K562 (cell line): ENCODE measurements at regions not wholly inside any gene's neighbourhood (a gene's known extent, or its start where the extent isn't known, plus 50 kb on each side); places are given as distances from the start of the nearest gene placed in this dataset.

ENCODE experiments used
- GABPB2 ChIP-seq: fragments of 250-450 bp; sonication (Bioruptor Pico); conservative IDR thresholded peaks from 2 replicates; pipeline ENCODE4 v1.5.1; 2021; ENCODE audit warnings: mild to moderate bottlenecking
- SREBF2 ChIP-seq: sonication (generic); formaldehyde crosslinking; IDR thresholded peaks from 2 replicates; pipeline ENCODE4 v1.4.0; 2020; ENCODE audit warnings: mild to moderate bottlenecking, missing genetic modification reagents
- ZNF444 ChIP-seq: fragments of 250-450 bp; sonication (Bioruptor Pico); IDR thresholded peaks from 2 replicates; pipeline ENCODE4 v1.4.0; 2020; ENCODE audit warnings: mild to moderate bottlenecking, moderate library complexity
- TF ChIP-seq, protein P1 (sequence below): fragments of 450-650 bp; IDR thresholded peaks from 2 replicates; pipeline ENCODE4 v1.6.1; 2016; ENCODE audit warnings: mild to moderate bottlenecking, moderate library complexity

DNA sequence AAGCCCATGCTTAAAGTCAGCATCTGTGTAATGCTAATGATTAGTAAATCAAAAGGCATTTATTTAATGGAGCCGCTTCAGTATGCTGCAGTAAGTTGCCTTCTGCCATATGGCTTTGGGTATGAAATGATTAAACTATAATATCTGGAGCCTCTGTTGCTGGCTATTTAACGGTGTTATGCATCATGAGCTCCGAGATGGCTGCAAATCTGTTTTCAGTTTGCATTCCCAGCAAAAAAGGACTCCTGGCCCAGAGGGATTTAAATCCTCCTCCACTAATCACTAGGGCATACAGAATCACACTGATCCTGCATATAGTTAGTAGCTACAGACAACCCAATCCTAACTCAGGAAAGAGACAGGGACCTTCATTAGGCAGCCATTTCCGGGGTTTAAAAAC is 171.5 kb upstream of the EEA1 start (continued):
- TF ChIP-seq, protein P1, sequence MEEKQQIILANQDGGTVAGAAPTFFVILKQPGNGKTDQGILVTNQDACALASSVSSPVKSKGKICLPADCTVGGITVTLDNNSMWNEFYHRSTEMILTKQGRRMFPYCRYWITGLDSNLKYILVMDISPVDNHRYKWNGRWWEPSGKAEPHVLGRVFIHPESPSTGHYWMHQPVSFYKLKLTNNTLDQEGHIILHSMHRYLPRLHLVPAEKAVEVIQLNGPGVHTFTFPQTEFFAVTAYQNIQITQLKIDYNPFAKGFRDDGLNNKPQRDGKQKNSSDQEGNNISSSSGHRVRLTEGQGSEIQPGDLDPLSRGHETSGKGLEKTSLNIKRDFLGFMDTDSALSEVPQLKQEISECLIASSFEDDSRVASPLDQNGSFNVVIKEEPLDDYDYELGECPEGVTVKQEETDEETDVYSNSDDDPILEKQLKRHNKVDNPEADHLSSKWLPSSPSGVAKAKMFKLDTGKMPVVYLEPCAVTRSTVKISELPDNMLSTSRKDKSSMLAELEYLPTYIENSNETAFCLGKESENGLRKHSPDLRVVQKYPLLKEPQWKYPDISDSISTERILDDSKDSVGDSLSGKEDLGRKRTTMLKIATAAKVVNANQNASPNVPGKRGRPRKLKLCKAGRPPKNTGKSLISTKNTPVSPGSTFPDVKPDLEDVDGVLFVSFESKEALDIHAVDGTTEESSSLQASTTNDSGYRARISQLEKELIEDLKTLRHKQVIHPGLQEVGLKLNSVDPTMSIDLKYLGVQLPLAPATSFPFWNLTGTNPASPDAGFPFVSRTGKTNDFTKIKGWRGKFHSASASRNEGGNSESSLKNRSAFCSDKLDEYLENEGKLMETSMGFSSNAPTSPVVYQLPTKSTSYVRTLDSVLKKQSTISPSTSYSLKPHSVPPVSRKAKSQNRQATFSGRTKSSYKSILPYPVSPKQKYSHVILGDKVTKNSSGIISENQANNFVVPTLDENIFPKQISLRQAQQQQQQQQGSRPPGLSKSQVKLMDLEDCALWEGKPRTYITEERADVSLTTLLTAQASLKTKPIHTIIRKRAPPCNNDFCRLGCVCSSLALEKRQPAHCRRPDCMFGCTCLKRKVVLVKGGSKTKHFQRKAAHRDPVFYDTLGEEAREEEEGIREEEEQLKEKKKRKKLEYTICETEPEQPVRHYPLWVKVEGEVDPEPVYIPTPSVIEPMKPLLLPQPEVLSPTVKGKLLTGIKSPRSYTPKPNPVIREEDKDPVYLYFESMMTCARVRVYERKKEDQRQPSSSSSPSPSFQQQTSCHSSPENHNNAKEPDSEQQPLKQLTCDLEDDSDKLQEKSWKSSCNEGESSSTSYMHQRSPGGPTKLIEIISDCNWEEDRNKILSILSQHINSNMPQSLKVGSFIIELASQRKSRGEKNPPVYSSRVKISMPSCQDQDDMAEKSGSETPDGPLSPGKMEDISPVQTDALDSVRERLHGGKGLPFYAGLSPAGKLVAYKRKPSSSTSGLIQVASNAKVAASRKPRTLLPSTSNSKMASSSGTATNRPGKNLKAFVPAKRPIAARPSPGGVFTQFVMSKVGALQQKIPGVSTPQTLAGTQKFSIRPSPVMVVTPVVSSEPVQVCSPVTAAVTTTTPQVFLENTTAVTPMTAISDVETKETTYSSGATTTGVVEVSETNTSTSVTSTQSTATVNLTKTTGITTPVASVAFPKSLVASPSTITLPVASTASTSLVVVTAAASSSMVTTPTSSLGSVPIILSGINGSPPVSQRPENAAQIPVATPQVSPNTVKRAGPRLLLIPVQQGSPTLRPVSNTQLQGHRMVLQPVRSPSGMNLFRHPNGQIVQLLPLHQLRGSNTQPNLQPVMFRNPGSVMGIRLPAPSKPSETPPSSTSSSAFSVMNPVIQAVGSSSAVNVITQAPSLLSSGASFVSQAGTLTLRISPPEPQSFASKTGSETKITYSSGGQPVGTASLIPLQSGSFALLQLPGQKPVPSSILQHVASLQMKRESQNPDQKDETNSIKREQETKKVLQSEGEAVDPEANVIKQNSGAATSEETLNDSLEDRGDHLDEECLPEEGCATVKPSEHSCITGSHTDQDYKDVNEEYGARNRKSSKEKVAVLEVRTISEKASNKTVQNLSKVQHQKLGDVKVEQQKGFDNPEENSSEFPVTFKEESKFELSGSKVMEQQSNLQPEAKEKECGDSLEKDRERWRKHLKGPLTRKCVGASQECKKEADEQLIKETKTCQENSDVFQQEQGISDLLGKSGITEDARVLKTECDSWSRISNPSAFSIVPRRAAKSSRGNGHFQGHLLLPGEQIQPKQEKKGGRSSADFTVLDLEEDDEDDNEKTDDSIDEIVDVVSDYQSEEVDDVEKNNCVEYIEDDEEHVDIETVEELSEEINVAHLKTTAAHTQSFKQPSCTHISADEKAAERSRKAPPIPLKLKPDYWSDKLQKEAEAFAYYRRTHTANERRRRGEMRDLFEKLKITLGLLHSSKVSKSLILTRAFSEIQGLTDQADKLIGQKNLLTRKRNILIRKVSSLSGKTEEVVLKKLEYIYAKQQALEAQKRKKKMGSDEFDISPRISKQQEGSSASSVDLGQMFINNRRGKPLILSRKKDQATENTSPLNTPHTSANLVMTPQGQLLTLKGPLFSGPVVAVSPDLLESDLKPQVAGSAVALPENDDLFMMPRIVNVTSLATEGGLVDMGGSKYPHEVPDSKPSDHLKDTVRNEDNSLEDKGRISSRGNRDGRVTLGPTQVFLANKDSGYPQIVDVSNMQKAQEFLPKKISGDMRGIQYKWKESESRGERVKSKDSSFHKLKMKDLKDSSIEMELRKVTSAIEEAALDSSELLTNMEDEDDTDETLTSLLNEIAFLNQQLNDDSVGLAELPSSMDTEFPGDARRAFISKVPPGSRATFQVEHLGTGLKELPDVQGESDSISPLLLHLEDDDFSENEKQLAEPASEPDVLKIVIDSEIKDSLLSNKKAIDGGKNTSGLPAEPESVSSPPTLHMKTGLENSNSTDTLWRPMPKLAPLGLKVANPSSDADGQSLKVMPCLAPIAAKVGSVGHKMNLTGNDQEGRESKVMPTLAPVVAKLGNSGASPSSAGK, result no peak
- no peak for TF ChIP-seq GABPB2 (CRISPR knock-in tag)
- no peak for TF ChIP-seq SREBF2 (CRISPR knock-in tag)
- no peak for TF ChIP-seq ZNF444 (CRISPR knock-in tag)
